ENCODE measurements at regions not wholly inside any gene's neighbourhood (a gene's known extent, or its start where the extent isn't known, plus 50 kb on each side); places are given as distances from the start of the nearest gene placed in this dataset.

DNA sequence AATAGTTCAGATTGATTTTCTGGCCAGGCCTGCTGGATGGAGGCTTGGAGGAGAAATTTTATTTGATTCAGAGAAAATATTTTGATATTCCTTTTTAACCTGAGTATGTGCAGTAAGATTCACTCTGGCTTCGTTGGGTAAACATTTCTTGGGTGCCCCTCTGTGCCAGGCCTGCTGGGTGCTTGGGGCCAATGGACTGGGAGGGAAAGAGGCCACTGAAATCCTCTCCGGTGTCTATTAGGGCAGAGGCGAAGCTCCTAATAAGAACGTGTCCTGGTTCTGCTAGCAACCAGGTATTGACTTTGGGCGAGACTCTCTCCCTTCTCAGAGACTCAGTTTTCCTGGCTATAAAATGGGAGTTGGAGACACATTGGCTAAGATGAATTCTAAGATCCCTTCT is 122.5 kb downstream of the CYLD start:
- DNase-seq: no peak

- DNase-seq: no peak
Observed at GRCh38 chr16:50863644-50864144, 121.8 kb downstream of the CYLD start.

GRCh38 chr16:50862818-50863643 is 121.1 kb downstream of the CYLD start:
- DNase-seq: no peak

GRCh38 chr16:50861970-50862411 is 120.1 kb downstream of the CYLD start:
- DNase-seq: no peak

DNA sequence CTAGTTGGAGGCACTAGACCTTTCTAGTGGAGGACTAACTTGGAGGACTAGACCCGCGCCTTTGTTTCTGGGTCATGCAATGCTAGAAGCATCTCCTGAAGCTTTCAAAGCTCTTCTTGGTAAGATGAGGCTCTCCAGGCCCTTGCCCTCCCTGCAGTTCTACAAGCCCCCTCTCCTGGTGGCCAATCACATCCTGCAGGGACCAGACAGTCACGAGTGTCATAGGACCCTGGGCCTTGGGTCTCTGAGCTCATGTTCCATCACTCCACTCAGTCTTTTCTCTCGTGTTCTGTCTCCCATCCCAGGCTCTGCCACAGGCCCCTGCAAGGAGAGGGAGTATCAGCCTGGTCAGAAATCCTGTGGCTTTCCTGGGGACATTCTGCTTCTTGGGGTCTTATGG is 119.6 kb downstream of the CYLD start:
- DNase-seq: no peak

GRCh38 chr16:50859628-50860360 is 117.9 kb downstream of the CYLD start:
- no peak for DNase-seq

DNA sequence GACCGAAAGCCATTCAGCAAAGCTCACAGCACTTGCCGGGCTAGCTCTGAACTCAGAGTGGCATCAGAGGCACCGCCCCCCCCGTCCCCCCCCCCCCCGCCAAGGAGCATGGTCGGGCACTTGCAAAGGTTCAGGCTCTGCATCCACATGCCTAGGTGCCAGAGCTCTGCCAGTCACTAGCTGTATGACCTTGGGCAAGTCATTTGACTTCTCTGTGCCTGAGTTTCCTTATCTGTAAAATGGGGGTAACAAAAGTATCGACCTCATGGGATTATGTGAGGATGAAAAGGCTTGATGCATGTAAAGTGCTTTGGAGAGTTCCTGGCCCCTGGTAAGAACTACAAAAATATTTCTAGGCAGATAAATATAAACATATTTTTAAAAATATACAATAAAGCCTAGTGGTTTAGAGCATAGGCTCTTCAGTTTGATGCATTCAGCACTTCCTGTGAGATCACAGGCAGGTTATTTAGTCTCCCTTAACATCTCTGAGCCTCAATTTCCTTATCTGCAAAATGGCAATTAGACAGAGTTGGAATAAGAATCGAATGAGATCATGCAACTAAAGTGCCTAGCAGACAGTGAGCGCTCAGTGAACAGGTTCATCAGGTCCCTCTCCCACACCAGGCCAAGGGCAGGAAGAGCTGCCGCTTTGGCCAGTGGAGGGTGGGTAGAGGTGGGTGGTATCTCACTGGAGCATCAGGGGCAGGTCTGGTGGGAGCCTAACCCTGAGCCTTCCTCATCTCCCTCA is 117.2 kb downstream of the CYLD start:
- no peak for DNase-seq

- DNase-seq: no peak
Observed at GRCh38 chr16:50858376-50858775, 116.5 kb downstream of the CYLD start.

- no peak for DNase-seq
Observed at GRCh38 chr16:50857881-50858280, 116.0 kb downstream of the CYLD start.

- DNase-seq: no peak
Observed at GRCh38 chr16:50856991-50857390, 115.1 kb downstream of the CYLD start.

DNA sequence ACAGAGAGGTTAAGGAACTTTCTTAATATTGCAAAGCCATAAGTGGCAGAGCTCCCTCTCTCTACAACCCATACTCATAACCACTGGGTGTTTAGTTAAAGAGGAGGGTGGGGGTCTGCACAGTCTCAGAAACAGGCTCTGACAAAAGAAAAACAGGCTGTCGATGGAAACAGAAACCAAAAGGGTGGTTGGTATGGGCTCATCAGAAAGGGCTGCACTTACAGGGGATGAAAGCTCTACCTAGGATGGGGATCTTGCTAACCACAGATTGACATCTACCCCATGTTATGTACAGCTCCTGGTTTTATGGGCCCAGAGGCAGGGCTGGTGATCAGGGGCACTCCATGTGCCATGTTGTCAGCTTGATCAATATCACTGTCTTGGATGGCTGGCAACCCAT is 111.4 kb downstream of the CYLD start:
- no peak for DNase-seq

All from stimulated activated CD4-positive, alpha-beta T cell treated with anti-CD3 and anti-CD28 coated beads, Interleukin-12 subunit alpha, Interleukin-12 subunit beta, amount 100 ng/mL, for 4 hours (primary cell).